ENCODE measurements at regions not wholly inside any gene's neighbourhood (a gene's known extent, or its start where the extent isn't known, plus 50 kb on each side); places are given as distances from the start of the nearest gene placed in this dataset.
"Not testable (repeated sequence)": the region's sequence is repeated elsewhere in the genome, so short reads cannot be mapped to it uniquely, and the experiment has no call there.

DNA sequence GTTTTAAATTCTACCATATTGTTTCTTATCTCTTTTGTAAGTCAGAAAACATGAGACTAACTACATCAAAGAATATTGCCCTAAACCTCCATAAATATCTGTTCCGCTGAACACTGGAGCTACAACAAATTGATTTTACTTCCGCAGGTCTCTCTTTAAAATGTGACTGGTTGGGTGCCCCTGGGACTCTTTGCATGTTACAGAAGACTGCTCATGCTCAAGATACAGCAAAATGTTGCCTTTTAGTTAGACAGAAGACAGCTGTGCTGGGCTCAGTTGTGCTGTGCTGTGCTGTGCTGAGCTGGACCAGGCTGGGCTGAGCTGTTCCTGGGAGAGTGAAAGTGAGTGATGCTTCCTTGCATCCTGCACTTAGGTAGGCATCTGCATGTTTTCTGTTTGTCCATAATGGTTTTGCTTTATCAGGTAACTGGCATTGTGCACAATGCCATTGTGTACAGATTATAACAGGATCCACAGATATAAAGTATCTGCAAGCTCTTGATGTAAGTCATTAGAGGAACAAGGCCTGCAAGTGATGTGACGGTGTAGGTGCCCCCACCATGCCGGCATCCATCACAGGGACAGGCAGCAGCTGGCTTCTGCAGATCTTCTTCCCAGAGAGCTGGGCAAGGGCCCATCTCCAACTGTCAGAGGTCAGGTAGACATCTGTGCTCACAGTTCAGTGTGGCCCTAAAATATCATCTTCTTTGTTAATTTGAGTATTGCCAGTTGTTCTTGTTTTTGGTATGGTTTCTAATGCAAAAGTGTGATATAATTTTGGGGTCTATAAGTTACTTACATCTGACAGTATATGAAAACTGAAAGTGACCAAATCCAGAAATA, 972.5 kb upstream of the CELF2 start:
- Histone ChIP-seq H3K4me3 (no peak overlapping the region), H3K27me3 (replicated peaks) (no peaks in the 10 kb centered on the region), H3K4me1 (replicated peaks) (no peaks in the 10 kb centered on the region), H3K36me3 (no peaks in the 10 kb centered on the region), H3K27ac (no peak overlapping the region), H3K9me3 (replicated peaks) (no peaks in the 10 kb centered on the region)
- DNase-seq (ENCODE audit: low read depth in 1 of 2, low spot score in 2 of 2) = no peak

GRCh38 chr10:10045765-10046028, 972.0 kb upstream of the CELF2 start:
- Histone ChIP-seq H3K9me3 (replicated peaks) (no peaks in the 10 kb centered on the region), H3K4me3 (no peak overlapping the region), H3K4me1 (replicated peaks) (no peaks in the 10 kb centered on the region), H3K27me3 (replicated peaks) (no peaks in the 10 kb centered on the region), H3K27ac (no peak overlapping the region), H3K36me3 (no peaks in the 10 kb centered on the region)
- no peak for DNase-seq (ENCODE audit: low read depth in 1 of 2, low spot score in 2 of 2)

DNA sequence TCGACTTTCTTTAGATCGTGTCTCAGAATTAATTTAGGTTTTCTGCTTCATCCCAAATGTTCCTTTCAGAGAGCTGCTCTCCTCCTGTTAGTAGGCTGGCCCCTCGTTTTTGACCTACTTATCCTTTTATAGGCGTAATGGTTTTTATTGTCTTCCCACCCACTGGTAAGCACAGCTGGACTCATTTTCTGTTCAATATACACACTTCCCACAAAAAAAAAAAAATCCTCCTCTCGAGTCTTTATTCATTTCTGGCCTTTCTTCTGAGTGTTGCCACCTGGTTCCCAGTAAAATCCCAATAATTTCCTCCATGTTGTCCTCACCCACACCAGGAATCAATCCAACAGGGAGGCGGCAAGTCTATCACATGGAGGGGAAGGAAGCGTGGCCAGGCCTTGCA, 970.2 kb upstream of the CELF2 start:
- Histone ChIP-seq H3K27me3 (replicated peaks) (no peaks in the 10 kb centered on the region), H3K4me3 (no peak overlapping the region), H3K4me1 (replicated peaks) (no peaks in the 10 kb centered on the region), H3K36me3 (no peaks in the 10 kb centered on the region), H3K27ac (no peak overlapping the region), H3K9me3 (replicated peaks) (0 out of 2 replicates have a peak, but pooled peaks cover 4% of the 10 kb centered on the region)
- no peak for DNase-seq (ENCODE audit: low read depth in 1 of 2, low spot score in 2 of 2)

DNA sequence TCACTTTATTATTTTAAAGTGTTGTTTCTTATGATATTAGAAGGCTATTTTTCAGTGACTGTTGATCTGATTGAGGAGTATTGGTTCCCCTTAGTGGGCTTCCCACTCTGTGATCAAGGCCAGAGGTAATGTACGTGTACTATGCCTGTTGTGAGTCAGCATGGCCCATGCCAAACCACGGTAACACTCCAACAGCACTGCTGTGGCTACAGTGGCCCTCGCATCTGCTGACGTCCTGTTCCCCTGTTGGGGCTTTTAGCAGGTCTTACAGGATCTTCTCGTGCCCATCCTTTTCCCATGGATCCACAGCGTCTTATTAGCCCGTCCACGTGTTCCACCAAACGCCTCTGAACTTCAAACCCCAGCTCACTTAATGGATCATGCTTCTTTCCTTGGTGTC, 964.6 kb upstream of the CELF2 start:
- Histone ChIP-seq H3K4me1 (replicated peaks) (no peaks in the 10 kb centered on the region), H3K27me3 (replicated peaks) (no peaks in the 10 kb centered on the region), H3K4me3 (no peak overlapping the region), H3K9me3 (replicated peaks) (peaks cover 8% of the 10 kb centered on the region), H3K27ac (no peak overlapping the region), H3K36me3 (no peaks in the 10 kb centered on the region)
- DNase-seq (ENCODE audit: low read depth in 1 of 2, low spot score in 2 of 2) = no peak

GRCh38 chr10:10054466-10054865, 963.2 kb upstream of the CELF2 start:
- Histone ChIP-seq H3K4me3 (no peak overlapping the region), H3K9me3 (replicated peaks) (peaks cover 10% of the 10 kb centered on the region), H3K36me3 (no peaks in the 10 kb centered on the region), H3K27me3 (replicated peaks) (no peaks in the 10 kb centered on the region), H3K27ac (no peak overlapping the region), H3K4me1 (replicated peaks) (no peaks in the 10 kb centered on the region)
- DNase-seq (ENCODE audit: low read depth in 1 of 2, low spot score in 2 of 2) = no peak

DNA sequence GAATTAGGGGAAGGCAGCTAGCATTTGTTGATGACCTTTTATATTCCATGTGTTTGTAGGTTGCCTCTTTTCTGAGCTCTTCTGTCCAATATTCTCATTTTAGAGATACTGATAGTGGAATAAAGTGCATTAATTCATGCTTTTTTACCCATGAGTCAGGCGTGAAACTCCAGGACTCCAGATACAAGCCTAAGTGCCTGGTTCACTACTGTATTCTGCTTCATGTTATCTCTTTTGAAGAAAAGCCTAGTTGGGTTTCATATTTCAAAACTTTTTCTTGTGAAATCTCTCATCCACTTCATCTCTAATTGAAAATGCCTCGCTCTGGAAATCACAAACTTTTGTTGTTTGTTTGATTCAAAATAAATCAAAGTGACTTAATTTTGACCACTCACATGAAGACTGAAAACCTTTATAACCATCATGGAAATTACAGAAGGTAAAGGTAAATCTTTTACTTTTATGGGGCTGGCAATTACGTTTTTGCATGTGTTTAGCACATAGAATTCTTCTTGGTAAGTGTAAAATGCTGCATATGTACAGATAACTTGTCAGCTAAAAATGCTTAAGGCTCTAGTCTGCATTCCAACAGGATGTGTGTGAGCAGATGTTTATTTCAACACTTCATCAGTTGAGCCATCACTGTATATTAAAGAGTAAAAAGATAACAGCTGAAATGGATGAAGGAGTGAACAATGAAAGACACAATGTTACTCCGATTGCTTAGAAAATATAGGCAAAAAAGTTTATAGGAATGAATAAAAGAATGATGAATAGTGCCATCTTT, 961.8 kb upstream of the CELF2 start:
- no peak for DNase-seq (ENCODE audit: low read depth in 1 of 2, low spot score in 2 of 2)
- Histone ChIP-seq H3K36me3 (no peaks in the 10 kb centered on the region), H3K9me3 (replicated peaks) (peaks cover 10% of the 10 kb centered on the region), H3K4me3 (no peak overlapping the region), H3K27ac (no peak overlapping the region), H3K27me3 (replicated peaks) (no peaks in the 10 kb centered on the region), H3K4me1 (replicated peaks) (no peaks in the 10 kb centered on the region)

GRCh38 chr10:10056961-10057360, 960.7 kb upstream of the CELF2 start:
- H3K27ac ChIP-seq = no peak overlapping the region
- no peaks in the 10 kb centered on the region for H3K27me3 ChIP-seq (replicated peaks)
- no peak for DNase-seq (ENCODE audit: low read depth in 1 of 2, low spot score in 2 of 2)
- H3K4me3 ChIP-seq = no peak overlapping the region
- H3K9me3 ChIP-seq (replicated peaks) = peaks cover 6% of the 10 kb centered on the region
- H3K36me3 ChIP-seq = no peaks in the 10 kb centered on the region
- H3K4me1 ChIP-seq (replicated peaks) = no peaks in the 10 kb centered on the region

DNA sequence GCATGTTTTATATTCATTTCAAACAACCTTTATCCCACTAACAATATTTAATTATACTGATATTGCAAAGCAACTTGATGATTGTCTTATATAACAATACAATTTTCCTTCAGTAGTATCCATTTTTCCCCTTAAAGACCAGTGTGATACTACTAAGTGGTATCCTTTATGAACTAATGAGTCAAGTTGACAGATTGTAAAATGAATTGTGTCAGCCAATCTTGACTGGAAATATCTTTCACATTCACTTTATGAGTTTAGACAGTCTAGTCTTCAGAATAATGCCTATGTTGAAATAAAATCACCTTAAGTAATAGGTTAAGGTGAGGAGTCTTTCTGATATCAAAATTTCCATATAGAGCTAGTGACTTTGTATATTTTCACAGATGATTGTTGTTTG, 950.0 kb upstream of the CELF2 start:
- H3K4me3 ChIP-seq = no peak overlapping the region
- DNase-seq (ENCODE audit: low read depth in 1 of 2, low spot score in 2 of 2) = no peak

DNA sequence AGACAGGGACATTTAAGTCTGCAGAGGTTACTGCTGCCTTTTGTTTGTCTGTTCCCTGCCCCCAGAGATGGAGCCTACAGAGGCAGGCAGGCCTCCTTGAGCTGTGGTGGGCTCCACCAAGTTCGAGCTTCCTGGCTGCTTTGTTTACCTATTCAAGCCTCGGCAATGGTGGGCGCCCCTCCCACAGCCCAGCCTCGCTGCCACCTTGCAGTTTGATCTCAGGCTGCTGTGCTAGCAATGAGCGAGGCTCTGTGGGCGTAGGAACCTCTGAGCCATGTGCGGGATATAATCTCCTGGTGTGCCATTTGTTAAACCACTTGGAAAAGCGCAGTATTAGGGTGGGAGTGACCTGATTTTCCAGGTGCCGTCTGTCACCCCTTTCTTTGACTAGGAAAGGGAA, 942.8 kb upstream of the CELF2 start:
- not testable (repeated sequence) for H3K4me3 ChIP-seq; DNase-seq (ENCODE audit: low read depth in 1 of 2, low spot score in 2 of 2); H3K36me3 ChIP-seq; H3K27me3 ChIP-seq (replicated peaks); H3K9me3 ChIP-seq (replicated peaks); H3K27ac ChIP-seq; H3K4me1 ChIP-seq (replicated peaks)

More for the DNA sequence above, 950.0 kb upstream of the CELF2 start:
- Histone ChIP-seq H3K4me1 (replicated peaks) (no peaks in the 10 kb centered on the region), H3K27ac (no peak overlapping the region), H3K36me3 (no peaks in the 10 kb centered on the region), H3K27me3 (replicated peaks) (no peaks in the 10 kb centered on the region), H3K9me3 (replicated peaks) (no peaks in the 10 kb centered on the region; the same call in 1 of the 2 replicates)

- Histone ChIP-seq H3K36me3 (no peaks in the 10 kb centered on the region), H3K9me3 (replicated peaks) (no peaks in the 10 kb centered on the region), H3K27me3 (replicated peaks) (no peaks in the 10 kb centered on the region), H3K4me3 (no peak overlapping the region), H3K27ac (no peak overlapping the region), H3K4me1 (replicated peaks) (no peaks in the 10 kb centered on the region)
- no peak for DNase-seq (ENCODE audit: low read depth in 1 of 2, low spot score in 2 of 2)
These were observed 939.2 kb upstream of the CELF2 start for GRCh38 chr10:10078446-10078845.

DNA sequence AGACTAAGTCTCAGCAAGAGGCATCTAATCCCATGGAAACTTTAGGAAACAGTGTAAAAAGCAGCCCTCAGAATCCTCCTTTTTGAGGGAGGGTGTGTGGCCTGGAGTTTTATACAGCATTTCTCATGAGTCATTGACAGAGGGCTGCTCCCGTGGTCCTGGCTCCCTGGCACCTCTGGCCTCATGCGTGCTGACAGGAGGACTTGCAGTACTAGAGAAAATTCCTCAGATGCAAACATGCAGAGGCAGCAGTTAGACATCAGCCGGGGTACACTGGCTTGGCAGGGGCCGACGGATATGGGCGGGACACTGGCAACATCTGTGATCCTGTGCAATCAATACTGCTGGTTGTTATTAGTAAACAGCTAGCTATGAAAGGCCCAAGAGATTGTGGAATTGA, 925.1 kb upstream of the CELF2 start:
- no peak overlapping the region for H3K4me3 ChIP-seq

DNA sequence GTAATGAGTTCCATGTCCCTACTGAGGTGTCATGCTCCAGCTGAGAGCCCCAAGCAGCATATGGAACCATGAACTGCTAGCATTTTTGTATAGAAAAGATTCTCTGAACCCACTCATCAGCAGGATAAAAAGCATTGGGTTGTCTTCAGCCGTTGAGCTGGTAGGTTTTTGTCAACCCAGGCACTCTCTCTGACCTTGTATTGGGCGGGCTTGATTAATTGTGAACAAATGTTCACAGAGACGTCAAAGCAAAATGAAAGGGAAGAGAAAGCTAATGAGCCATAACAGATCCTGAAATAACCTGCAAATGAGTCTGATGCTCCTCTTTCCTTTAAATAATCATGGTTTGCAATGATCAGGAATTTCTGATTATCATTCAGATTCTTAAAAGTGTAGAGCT, 924.7 kb upstream of the CELF2 start:
- Histone ChIP-seq H3K4me1 (replicated peaks) (no peaks in the 10 kb centered on the region), H3K9me3 (replicated peaks) (peaks cover 5% of the 10 kb centered on the region; the same call in 1 of the 2 replicates), H3K27me3 (replicated peaks) (no peaks in the 10 kb centered on the region), H3K36me3 (no peaks in the 10 kb centered on the region), H3K27ac (no peak overlapping the region), H3K4me3 (no peak overlapping the region)
- no peak for DNase-seq (ENCODE audit: low read depth in 1 of 2, low spot score in 2 of 2)

More for the DNA sequence above, 925.1 kb upstream of the CELF2 start:
- DNase-seq (ENCODE audit: low read depth in 1 of 2, low spot score in 2 of 2) = no peak
- H3K4me1 ChIP-seq (replicated peaks) = no peaks in the 10 kb centered on the region
- no peak overlapping the region for H3K27ac ChIP-seq
- H3K9me3 ChIP-seq (replicated peaks) = peaks cover 5% of the 10 kb centered on the region; the same call in 1 of the 2 replicates
- no peaks in the 10 kb centered on the region for H3K27me3 ChIP-seq (replicated peaks)
- no peaks in the 10 kb centered on the region for H3K36me3 ChIP-seq

DNA sequence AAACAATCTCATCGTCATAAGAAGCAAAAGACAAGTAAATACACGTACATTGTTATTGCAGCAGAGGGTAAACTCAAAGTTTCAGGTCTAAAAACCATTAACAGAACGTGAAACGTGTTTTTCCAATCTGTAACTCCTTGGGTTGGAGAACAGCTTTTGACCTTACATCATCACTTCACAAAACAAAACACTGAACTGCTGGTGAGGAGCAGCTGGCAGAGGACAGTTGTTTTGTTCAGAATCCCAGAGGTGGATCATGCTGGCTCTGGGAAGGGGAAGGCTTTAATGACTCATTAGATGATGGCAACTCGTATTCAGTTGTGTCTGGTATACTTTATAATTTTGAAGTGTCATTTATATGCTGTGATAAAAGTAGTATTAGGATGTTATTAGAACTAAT, 923.0 kb upstream of the CELF2 start:
- Histone ChIP-seq H3K4me3 (no peak overlapping the region), H3K27me3 (replicated peaks) (no peaks in the 10 kb centered on the region)

GRCh38 chr10:10096296-10096695, 921.4 kb upstream of the CELF2 start:
- H3K4me1 ChIP-seq (replicated peaks) = no peaks in the 10 kb centered on the region

More for the DNA sequence above, 923.0 kb upstream of the CELF2 start:
- no peaks in the 10 kb centered on the region for H3K4me1 ChIP-seq (replicated peaks)
- peaks cover 3% of the 10 kb centered on the region; the same call in 1 of the 2 replicates for H3K9me3 ChIP-seq (replicated peaks)
- DNase-seq (ENCODE audit: low read depth in 1 of 2, low spot score in 2 of 2) = no peak
- H3K36me3 ChIP-seq = no peaks in the 10 kb centered on the region
- no peak overlapping the region for H3K27ac ChIP-seq

More at GRCh38 chr10:10096296-10096695, 921.4 kb upstream of the CELF2 start:
- Histone ChIP-seq H3K27me3 (replicated peaks) (no peaks in the 10 kb centered on the region), H3K27ac (no peak overlapping the region), H3K36me3 (no peaks in the 10 kb centered on the region), H3K9me3 (replicated peaks) (no peaks in the 10 kb centered on the region), H3K4me3 (no peak overlapping the region)
- no peak for DNase-seq (ENCODE audit: low read depth in 1 of 2, low spot score in 2 of 2)
